ENCODE measurements at regions not wholly inside any gene's neighbourhood (a gene's known extent, or its start where the extent isn't known, plus 50 kb on each side); places are given as distances from the start of the nearest gene placed in this dataset.

GRCh38 chr1:239888639-239889038 lies 203.0 kb upstream of the FMN2 start:
- DNase-seq (ENCODE audit: low read depth) = no peak

GRCh38 chr1:239891621-239892358 lies 199.9 kb upstream of the FMN2 start:
- DNase-seq (ENCODE audit: low read depth) = no peak

- no peak for DNase-seq (ENCODE audit: low read depth)
Measured at GRCh38 chr1:239892602-239893001, 199.1 kb upstream of the FMN2 start.

GRCh38 chr1:239893127-239893731 lies 198.5 kb upstream of the FMN2 start:
- DNase-seq (ENCODE audit: low read depth) = peak; percentile 23

GRCh38 chr1:239896569-239896968 lies 195.1 kb upstream of the FMN2 start:
- no peak for DNase-seq (ENCODE audit: low read depth)

GRCh38 chr1:239896980-239897379 lies 194.7 kb upstream of the FMN2 start:
- no peak for DNase-seq (ENCODE audit: low read depth)

GRCh38 chr1:239897458-239897857 lies 194.2 kb upstream of the FMN2 start:
- no peak for DNase-seq (ENCODE audit: low read depth)

GRCh38 chr1:239898062-239898730 lies 193.5 kb upstream of the FMN2 start:
- peak; percentile 88 for DNase-seq (ENCODE audit: low read depth)

- no peak for DNase-seq (ENCODE audit: low read depth)
Measured at GRCh38 chr1:239899747-239900146, 191.9 kb upstream of the FMN2 start.

- no peak for DNase-seq (ENCODE audit: low read depth)
Measured at GRCh38 chr1:239906394-239906793, 185.3 kb upstream of the FMN2 start.

- DNase-seq (ENCODE audit: low read depth) = peak; percentile 85
Measured at GRCh38 chr1:239909898-239910297, 181.8 kb upstream of the FMN2 start.

GRCh38 chr1:239912471-239912870 lies 179.2 kb upstream of the FMN2 start:
- DNase-seq (ENCODE audit: low read depth) = peak; percentile 71

- DNase-seq (ENCODE audit: low read depth) = no peak
Measured at GRCh38 chr1:239913141-239913585, 178.5 kb upstream of the FMN2 start.

- peak; percentile 95 for DNase-seq (ENCODE audit: low read depth)
Measured at GRCh38 chr1:239914751-239915231, 176.9 kb upstream of the FMN2 start.

- no peak for DNase-seq (ENCODE audit: low read depth)
Measured at GRCh38 chr1:239918634-239919033, 173.0 kb upstream of the FMN2 start.

- no peak for DNase-seq (ENCODE audit: low read depth)
Measured at GRCh38 chr1:239920214-239920613, 171.5 kb upstream of the FMN2 start.

- DNase-seq (ENCODE audit: low read depth) = peak; percentile 27
Measured at GRCh38 chr1:239922778-239923522, 168.7 kb upstream of the FMN2 start.

- DNase-seq (ENCODE audit: low read depth) = no peak
Measured at GRCh38 chr1:239924741-239925350, 166.8 kb upstream of the FMN2 start.

- no peak for DNase-seq (ENCODE audit: low read depth)
Measured at GRCh38 chr1:239926184-239926583, 165.5 kb upstream of the FMN2 start.

GRCh38 chr1:239929317-239929716 lies 162.4 kb upstream of the FMN2 start:
- DNase-seq (ENCODE audit: low read depth) = no peak

GRCh38 chr1:239930686-239931262 lies 160.9 kb upstream of the FMN2 start:
- DNase-seq (ENCODE audit: low read depth) = peak; percentile 44
